Panc1 (cell line): ENCODE measurements at regions not wholly inside any gene's neighbourhood (a gene's known extent, or its start where the extent isn't known, plus 50 kb on each side); places are given as distances from the start of the nearest gene placed in this dataset.

Experiments
- ATAC-seq: fragments of 200-7000 bp; cut with Tn5 transposase; 2 replicates; pipeline ENCODE4 v1.9.1; 2020; ENCODE audit warnings: mild to moderate bottlenecking, moderate library complexity
- BruUV-seq: library from RNA; stranded (reverse); fragments of 400-500 nt; replicated peaks from 2 replicates; lab custom pipeline; 2021; lab: Mats Ljungman, UMichigan
- CTCF ChIA-PET: fragments of 300-600 bp; sonication (Branson Sonifier 250); formaldehyde crosslinking; loops from one replicate; lab custom pipeline; 2022; ENCODE audit warnings: antibody characterized with exemption; lab: Charles Lee
- POLR2A ChIA-PET: fragments of 300-600 bp; sonication (Branson Sonifier 250); formaldehyde crosslinking; loops from one replicate; lab custom pipeline; 2022; ENCODE audit warnings: antibody characterized with exemption; lab: Charles Lee
- DNase-seq: peaks from one replicate; pipeline ENCODE4 v3.0.0-alpha.2; 2010; ENCODE audit warnings: low read depth, low spot score
- H3K27ac ChIP-seq: 2 replicates; pipeline ENCODE4 v1.5.1; 2011; ENCODE audit warnings: mild to moderate bottlenecking, low read length, inconsistent platforms
- H3K27me3 ChIP-seq: fragments of 200-500 bp; sonication (Bioruptor generic); 2 replicates; pipeline ENCODE4 v1.6.0; 2014; ENCODE audit warnings: low read length, inconsistent platforms; ENCODE audit not compliant: control insufficient read depth, insufficient read depth
- H3K36me3 ChIP-seq: fragments of 200-500 bp; sonication (Bioruptor generic); 2 replicates; pipeline ENCODE4 v1.5.1; 2014; ENCODE audit warnings: inconsistent platforms, mild to moderate bottlenecking, low read length, moderate library complexity; ENCODE audit not compliant: control insufficient read depth, insufficient read depth
- H3K4me1 ChIP-seq: 2 replicates; pipeline ENCODE4 v1.5.1; 2011; ENCODE audit warnings: inconsistent platforms, mild to moderate bottlenecking, low read length, moderate library complexity; ENCODE audit not compliant: control insufficient read depth, insufficient read depth
- H3K4me3 ChIP-seq, 2 experiments: 2 replicates each; pipeline ENCODE4 v1.5.1; 2011 to 2012; ENCODE audit warnings: low read depth in 2 of 2, low read length in 2 of 2, mild to moderate bottlenecking in 2 of 2, inconsistent platforms in 1 of 2, moderate library complexity in 1 of 2
- H3K9me3 ChIP-seq: fragments of 200-500 bp; sonication (Bioruptor generic); 2 replicates; pipeline ENCODE4 v1.5.1; 2014; ENCODE audit warnings: low read depth, mild to moderate bottlenecking, inconsistent platforms, low read length, moderate library complexity; ENCODE audit not compliant: control insufficient read depth, insufficient read depth
- CTCF ChIP-seq: fragments of 450-650 bp; IDR thresholded peaks from 2 replicates; pipeline ENCODE4 v1.5.1; 2017; ENCODE audit warnings: mild to moderate bottlenecking
- POLR2AphosphoS5 ChIP-seq: IDR thresholded peaks from 2 replicates; pipeline ENCODE4 v1.6.1; 2012; ENCODE audit warnings: mild to moderate bottlenecking, low read depth, low read length, moderate library complexity
- REST ChIP-seq, 2 experiments: IDR thresholded peaks; 2 replicates each; pipeline ENCODE4 v1.6.1; 2011 to 2012; ENCODE audit warnings: low read depth in 2 of 2, control low read depth in 1 of 2, low read length in 1 of 2, mild to moderate bottlenecking in 1 of 2, moderate library complexity in 1 of 2; ENCODE audit not compliant: insufficient read depth in 1 of 2
- SIN3A ChIP-seq: IDR thresholded peaks from 2 replicates; pipeline ENCODE4 v1.6.1; 2012; ENCODE audit warnings: low read depth, mild to moderate bottlenecking, low read length, moderate library complexity, borderline replicate concordance; ENCODE audit not compliant: insufficient read depth
- TCF7L2 ChIP-seq: IDR thresholded peaks from 2 replicates; pipeline ENCODE4 v1.6.1; 2011; ENCODE audit warnings: mild to moderate bottlenecking, low read depth, low read length, inconsistent platforms
- in situ Hi-C: cut with HindIII; loops from 2 replicates; pipeline ENCODE4 v1.10.0; 2016; ENCODE audit warnings: low sequenced_read_pairs, low pct_unique_long_range_greater_than_20kb
- intact Hi-C: fragments of 100-400 bp; cut with micrococcal nuclease; formaldehyde crosslinking; loops from one replicate; pipeline ENCODE4 v1.10.0; 2022; ENCODE audit not compliant: unreplicated experiment

- H3K9me3 ChIP-seq = no peaks in the 10 kb centered on the region
- no peak for DNase-seq
- H3K27ac ChIP-seq = no peak overlapping the region
- H3K4me3 ChIP-seq = no peak overlapping the region
- no peaks in the 10 kb centered on the region for H3K36me3 ChIP-seq
- ATAC-seq = no peak
- TF ChIP-seq SIN3A = no peak
- TF ChIP-seq CTCF = no peak
- TF ChIP-seq TCF7L2 = no peak
- no peak for TF ChIP-seq REST (IDR thresholded peaks at IDR 0.05; ENCODE audit: insufficient read depth in 1 of 2, low read depth in 2 of 2, low read length in 1 of 2)
- TF ChIP-seq POLR2AphosphoS5 = no peak
- in situ Hi-C loops (no loop called here), intact Hi-C loops (no loop called here)
- CTCF ChIA-PET = no interaction called here
- POLR2A ChIA-PET = no interaction called here
- no peaks in the 10 kb centered on the region for H3K27me3 ChIP-seq
- H3K4me1 ChIP-seq = no peaks in the 10 kb centered on the region
- no TSS peak for BruUV-seq
Observed at GRCh38 chr9:83130541-83130940, 67.6 kb upstream of the RASEF start.

GRCh38 chr9:83125671-83126070 lies 62.7 kb upstream of the RASEF start:
- CTCF ChIA-PET = no interaction called here
- no TSS peak for BruUV-seq
- Histone ChIP-seq H3K9me3 (no peaks in the 10 kb centered on the region), H3K27me3 (no peaks in the 10 kb centered on the region), H3K27ac (no peak overlapping the region), H3K4me1 (no peaks in the 10 kb centered on the region), H3K36me3 (no peaks in the 10 kb centered on the region), H3K4me3 (no peak overlapping the region)
- DNase-seq = no peak
- TF ChIP-seq CTCF (no peak), TCF7L2 (no peak), POLR2AphosphoS5 (no peak), SIN3A (no peak), REST (IDR thresholded peaks at IDR 0.05; ENCODE audit: insufficient read depth in 1 of 2, low read depth in 2 of 2, low read length in 1 of 2) (no peak)
- POLR2A ChIA-PET = interaction anchor here (0.6 kb wide), 1 partner anchor 112 kb away, joined by 4 read pairs; no protein-coding TSS in a partner anchor
- ATAC-seq = no peak
- in situ Hi-C loops = no loop called here
- intact Hi-C loops = no loop called here
